Tibial nerve (tissue), 4 donors: ENCODE measurements at regions not wholly inside any gene's neighbourhood (a gene's known extent, or its start where the extent isn't known, plus 50 kb on each side); places are given as distances from the start of the nearest gene placed in this dataset.

Source experiments
- CTCF ChIP-seq, 5 experiments: fragments of 200-600 bp in 3 of 5; fragments of 450-650 bp in 2 of 5; sonication (generic) in 3 of 5; IDR thresholded peaks; one replicate each; pipeline ENCODE4 v1.5.1; 2016 to 2019; ENCODE audit warnings: antibody characterized with exemption in 5 of 5, mild to moderate bottlenecking in 3 of 5, moderate library complexity in 2 of 5
- EP300 ChIP-seq, 2 donors: sonication (generic); formaldehyde crosslinking; IDR thresholded peaks; one replicate each; pipeline ENCODE4 v1.6.1; 2017; ENCODE audit warnings: antibody characterized with exemption in 2 of 2, mild to moderate bottlenecking in 1 of 2

DNA sequence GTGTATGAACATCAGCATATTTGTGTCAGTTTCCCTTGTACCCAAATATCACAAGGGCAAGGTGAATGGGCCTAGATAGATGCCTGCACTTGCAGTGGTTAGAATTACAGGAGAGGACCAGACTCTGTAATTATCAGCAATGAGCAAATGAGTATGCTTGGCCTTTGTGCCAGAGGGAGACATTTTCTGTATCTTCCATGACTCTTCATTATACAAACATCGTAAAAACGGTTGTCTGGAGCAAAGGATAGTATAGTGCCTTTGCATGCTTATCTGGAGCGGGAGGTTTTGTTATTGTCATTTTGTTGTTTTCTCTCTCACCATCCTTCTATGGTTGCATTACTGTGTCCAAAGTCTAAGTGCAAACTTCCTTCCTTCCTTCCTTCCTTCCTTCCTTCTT lies 1568.5 kb upstream of the NUDT12 start:
- no peak for TF ChIP-seq CTCF (IDR thresholded peaks at IDR 0.05)
- TF ChIP-seq EP300 (IDR thresholded peaks at IDR 0.05) = no peak
